BJ (cell line): ENCODE measurements at regions not wholly inside any gene's neighbourhood (a gene's known extent, or its start where the extent isn't known, plus 50 kb on each side); places are given as distances from the start of the nearest gene placed in this dataset.

Source experiments
- CTCF ChIA-PET: fragments of 350-600 bp; formaldehyde crosslinking; extraction: SDS; loops from one replicate; lab custom pipeline; 2021; ENCODE audit warnings: antibody characterized with exemption, inconsistent platforms; lab: Yijun Ruan, JAX
- POLR2A ChIA-PET: fragments of 300-600 bp; sonication (Branson Sonifier 250); formaldehyde crosslinking; extraction: SDS; loops from one replicate; lab custom pipeline; 2021; ENCODE audit warnings: antibody characterized with exemption; lab: Charles Lee
- DNase-seq: peaks from one replicate; pipeline ENCODE4 v3.0.0-alpha.2; 2011; ENCODE audit warnings: low read depth
- H3K27me3 ChIP-seq: 2 replicates; pipeline ENCODE4 v1.6.0; 2011; ENCODE audit warnings: low read length; ENCODE audit not compliant: control insufficient read depth, insufficient read depth
- H3K36me3 ChIP-seq: 2 replicates; pipeline ENCODE4 v1.5.1; 2011; ENCODE audit warnings: low read length; ENCODE audit not compliant: control insufficient read depth, insufficient read depth
- H3K4me3 ChIP-seq: 2 replicates; pipeline ENCODE4 v1.5.1; 2011; ENCODE audit warnings: low read depth, mild to moderate bottlenecking, control low read depth, low read length
- CTCF ChIP-seq: IDR thresholded peaks from 2 replicates; pipeline ENCODE4 v1.5.1; 2011; ENCODE audit warnings: low read depth, mild to moderate bottlenecking, control low read depth, inconsistent platforms, low read length, moderate library complexity; ENCODE audit not compliant: insufficient read depth

GRCh38 chr12:28606967-28607557 lies 416.8 kb downstream of the CCDC91 start:
- Histone ChIP-seq H3K27me3 (no peaks in the 10 kb centered on the region), H3K36me3 (no peaks in the 10 kb centered on the region), H3K4me3 (no peak overlapping the region)
- no peak for TF ChIP-seq CTCF
- DNase-seq = no peak
- ChIA-PET POLR2A (no interaction called here), CTCF (no interaction called here)

- H3K27me3 ChIP-seq = no peaks in the 10 kb centered on the region
- H3K4me3 ChIP-seq = no peak overlapping the region
- POLR2A ChIA-PET = no interaction called here
- no peak for DNase-seq
- no peaks in the 10 kb centered on the region for H3K36me3 ChIP-seq
- CTCF ChIA-PET = no interaction called here
- TF ChIP-seq CTCF = no peak
Measured at GRCh38 chr12:28610401-28611114, 420.3 kb downstream of the CCDC91 start.

GRCh38 chr12:28611115-28611435 lies 420.8 kb downstream of the CCDC91 start:
- peak; percentile 51 for DNase-seq
- CTCF ChIA-PET = no interaction called here
- Histone ChIP-seq H3K27me3 (no peaks in the 10 kb centered on the region), H3K4me3 (no peak overlapping the region), H3K36me3 (no peaks in the 10 kb centered on the region)
- no peak for TF ChIP-seq CTCF
- POLR2A ChIA-PET = no interaction called here

GRCh38 chr12:28611449-28611848 lies 421.2 kb downstream of the CCDC91 start:
- POLR2A ChIA-PET = no interaction called here
- TF ChIP-seq CTCF = no peak
- no peak overlapping the region for H3K4me3 ChIP-seq
- no peak for DNase-seq
- no peaks in the 10 kb centered on the region for H3K27me3 ChIP-seq
- no peaks in the 10 kb centered on the region for H3K36me3 ChIP-seq
- CTCF ChIA-PET = no interaction called here

GRCh38 chr12:28618171-28618570 lies 427.9 kb downstream of the CCDC91 start:
- POLR2A ChIA-PET = no interaction called here
- no peaks in the 10 kb centered on the region for H3K27me3 ChIP-seq
- no peak for DNase-seq
- no peaks in the 10 kb centered on the region for H3K36me3 ChIP-seq
- no peak for TF ChIP-seq CTCF
- no peak overlapping the region for H3K4me3 ChIP-seq
- CTCF ChIA-PET = no interaction called here
